ENCODE measurements at regions not wholly inside any gene's neighbourhood (a gene's known extent, or its start where the extent isn't known, plus 50 kb on each side); places are given as distances from the start of the nearest gene placed in this dataset.

DNA sequence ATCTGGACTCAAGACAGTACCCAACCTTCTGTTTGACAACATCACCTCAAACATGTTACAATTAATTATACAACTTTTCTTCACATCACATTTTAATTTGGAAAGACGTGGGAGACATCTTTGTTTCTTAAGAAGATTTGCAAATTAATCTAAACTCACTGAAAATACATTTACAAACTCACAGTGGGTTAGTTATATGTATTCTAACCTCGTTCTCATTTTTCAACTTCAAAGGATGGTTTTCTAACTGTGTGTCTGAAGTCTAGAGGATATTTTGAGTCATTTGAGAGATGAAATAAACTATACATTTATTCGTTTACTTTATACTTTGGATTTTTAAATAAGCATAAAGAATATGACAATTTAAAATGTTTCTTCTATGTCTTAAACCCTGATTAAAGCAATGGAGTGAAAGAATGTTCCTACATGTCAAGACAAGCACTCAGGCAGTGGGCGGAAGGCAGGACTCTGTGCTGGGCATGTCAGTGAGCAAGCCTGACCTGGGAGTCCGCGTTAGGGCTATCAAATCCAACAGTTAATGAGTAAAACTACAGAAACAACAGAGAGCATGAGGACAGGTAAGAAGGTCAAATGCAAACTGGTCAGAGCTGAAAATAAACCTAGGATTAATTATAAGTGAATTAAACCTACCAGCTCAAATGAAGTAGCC is 76.5 kb upstream of the CTTNBP2NL start:
- DNase-seq, result no peak

DNA sequence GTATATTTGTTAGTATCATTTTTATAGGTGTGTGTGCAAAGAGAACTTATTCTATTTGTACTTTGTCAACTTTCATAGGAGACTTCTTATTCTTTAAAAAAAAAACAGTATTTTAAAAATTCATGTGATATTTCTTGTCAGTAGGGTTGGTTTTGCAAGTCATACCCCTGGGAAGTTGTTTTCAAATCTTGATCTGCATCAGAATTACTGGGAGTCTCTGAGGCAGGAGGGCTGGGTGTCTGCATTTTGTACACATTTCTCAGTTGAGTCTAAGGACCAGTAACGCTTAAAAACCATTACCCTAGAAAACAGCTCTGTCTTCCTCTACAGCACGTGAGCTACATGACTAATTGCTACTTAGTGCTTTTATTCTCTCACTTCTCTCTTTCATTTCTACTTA is 76.0 kb upstream of the CTTNBP2NL start:
- no peak for DNase-seq

DNA sequence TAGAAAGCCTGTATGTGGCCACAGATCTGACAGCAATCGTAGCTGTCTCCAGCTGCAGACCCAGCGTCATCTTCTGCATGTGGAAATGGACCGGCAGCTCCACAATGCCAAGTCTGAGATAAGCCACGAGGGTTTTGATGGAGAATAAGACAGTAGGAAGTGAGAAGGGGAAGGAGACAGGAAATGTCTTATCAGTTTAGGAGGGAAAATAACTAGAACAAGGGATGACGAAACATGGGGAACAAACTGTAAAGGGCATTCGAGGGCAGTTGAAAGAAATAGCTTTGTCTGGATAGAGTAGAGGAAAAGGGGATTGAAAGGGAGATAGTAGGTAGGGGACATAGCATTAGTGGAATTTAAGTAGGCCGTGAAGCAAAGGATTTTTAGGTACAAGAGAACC is 74.0 kb upstream of the CTTNBP2NL start:
- no peak for DNase-seq

DNA sequence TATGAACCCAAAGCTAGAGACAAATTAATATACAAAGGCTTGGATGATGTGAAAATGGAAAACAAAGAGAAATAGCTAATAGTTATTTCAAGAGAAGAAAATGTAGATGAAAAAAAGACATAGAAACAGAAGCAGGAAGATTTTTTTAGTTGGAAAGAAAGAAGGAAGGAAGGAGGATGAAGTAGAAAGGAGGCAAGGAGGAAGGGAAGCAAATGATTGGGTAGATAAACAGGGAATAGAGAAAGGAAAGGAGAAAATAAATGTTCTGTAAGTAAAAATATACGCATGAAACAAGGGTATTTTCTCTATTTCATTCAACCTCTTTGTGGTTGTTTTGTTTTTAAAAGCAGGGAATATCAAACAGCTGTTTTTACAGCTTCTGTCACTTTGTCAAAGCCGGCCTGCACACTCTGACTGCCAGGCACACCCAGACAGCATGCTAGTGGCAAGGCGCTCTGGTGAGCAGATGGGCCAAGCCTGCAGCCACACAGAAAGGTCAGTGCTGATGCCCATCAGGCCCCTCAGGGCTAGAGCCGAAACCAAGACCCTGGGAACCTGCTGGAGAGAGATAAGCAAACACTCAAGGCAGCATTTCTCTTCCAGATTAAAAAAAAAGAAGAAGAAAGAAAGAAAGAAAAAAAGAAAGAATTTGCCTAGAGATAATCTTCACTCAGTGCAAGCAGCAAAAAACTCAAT is 72.9 kb upstream of the CTTNBP2NL start:
- no peak for DNase-seq

DNA sequence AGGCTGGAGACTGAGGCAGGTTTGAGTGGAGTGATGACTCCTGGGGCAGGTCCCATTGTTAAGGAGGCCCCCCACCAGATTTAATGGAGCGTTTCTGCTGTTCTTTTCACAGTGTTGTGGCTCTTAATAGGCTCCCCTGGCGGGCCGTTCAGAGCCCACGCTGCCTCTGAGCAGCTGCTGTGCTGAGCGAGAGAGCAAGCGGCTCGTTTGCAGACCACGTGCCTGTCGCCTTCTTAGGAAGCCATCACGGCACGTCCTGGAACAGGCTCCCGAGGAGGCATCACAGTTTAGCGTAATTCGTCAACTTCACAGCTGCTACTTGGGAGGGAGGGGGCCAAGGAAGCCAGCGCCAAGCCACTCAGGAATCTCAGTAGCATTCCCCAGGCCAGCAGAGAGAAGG is 70.5 kb upstream of the CTTNBP2NL start:
- no peak for DNase-seq

DNA sequence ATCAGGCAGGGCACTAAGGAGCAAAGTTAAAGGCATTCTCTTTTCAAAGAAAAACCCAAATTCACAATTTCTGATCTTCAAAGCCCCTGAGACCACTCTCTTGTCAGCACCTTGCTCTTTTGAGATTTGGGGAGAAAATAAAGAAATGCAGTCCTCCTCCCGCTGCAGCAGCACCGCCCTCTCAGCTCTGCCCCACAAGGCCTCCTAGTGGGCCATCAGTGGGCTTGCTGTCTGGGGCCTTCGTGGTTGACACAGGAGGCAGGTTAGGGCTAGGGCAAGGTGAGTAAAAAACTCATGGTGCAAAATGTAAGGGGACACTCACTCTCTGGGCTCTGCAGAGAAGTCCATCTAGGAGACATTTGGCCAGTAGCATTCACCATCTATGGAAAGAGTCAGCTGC is 67.4 kb upstream of the CTTNBP2NL start:
- DNase-seq, result no peak

DNA sequence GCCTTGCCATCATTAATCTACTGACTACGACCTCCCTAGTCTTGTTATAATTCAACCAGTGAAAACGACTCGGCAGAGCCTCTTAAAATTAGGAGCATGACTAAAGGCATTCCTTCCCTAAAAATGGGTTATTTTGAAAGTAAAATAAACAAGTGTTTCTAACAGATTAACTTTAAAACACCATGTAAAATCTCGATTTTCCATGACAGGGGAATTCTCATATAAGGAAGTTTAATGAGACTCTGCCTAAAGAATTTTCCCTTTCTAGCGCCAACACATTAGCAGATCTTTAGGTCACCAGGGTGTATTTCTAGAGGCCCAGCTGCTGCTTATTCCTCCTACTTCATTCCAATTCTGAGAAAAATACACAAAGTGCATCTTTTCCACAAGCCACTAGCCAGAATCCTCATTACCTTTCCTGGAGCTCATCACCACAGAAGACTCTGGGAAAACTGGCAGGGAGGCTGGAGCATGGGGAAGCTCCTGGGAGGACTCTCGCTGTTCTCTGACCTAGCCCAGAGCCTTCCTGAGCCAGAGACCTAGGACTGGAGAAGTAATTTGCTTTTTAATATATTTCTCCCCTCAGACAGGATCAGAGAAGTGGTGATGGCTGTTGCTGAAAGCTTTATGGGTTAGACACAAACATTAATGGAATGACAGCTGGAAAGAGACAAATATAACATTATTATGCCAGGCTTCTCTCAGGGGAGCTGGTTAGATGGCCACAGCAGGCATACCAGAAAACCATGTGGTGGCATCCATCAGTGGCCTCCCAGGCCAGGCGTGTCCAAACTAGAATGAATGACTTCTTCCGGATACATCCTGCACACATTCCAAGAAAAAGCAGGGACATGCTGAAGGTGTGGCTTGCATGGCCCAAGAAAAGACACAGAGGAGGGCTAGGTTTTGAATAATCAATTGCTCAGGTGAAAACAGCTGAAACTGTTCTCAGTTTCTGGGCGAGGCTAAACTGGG is 63.6 kb upstream of the CTTNBP2NL start:
- DNase-seq, result no peak

DNA sequence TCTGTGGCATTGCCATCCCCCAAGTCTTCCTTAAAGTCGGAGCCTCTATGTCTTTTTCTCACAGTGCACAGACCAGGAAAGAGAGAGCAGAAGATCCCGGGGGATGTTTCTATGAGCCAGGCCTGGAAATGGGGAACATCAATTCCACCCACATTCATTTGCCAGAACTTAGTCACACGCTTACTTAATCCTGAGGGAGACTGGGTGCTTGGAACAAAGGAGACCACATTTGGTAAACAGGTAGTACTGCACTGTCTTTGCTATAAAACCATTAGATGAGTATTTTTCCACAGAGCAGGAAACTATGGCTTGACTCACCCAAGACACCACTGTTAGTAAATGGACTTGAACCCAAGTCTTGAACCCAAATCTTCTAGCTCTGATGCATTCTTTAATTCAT is 60.7 kb upstream of the CTTNBP2NL start:
- no peak for DNase-seq

DNA sequence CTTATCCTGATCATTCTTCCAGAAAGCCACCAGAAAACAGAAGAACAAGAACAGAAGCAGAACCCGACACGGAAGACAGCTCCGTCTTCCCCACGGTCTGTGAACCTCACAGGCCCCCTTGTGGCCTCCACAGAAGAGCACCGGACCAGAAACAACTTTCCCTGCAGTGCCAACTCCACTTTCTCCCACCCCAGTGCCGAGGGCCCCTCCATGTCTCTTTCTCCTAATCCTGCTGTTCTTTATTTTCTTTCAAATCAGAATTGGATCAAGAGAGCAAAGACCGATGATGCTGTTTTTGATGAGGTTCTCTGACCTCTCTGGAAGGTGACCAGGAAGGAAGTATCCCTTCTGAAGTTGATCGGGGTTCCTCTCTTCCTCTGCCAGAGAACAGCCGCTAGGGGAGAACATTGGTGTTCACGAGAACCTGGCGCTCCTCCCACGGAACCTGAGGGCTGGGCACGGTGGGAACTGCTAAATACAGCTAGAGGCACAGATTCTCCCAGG is 58.9 kb upstream of the CTTNBP2NL start:
- peak in 1 of 2 experiments; percentile 65 for DNase-seq

DNA sequence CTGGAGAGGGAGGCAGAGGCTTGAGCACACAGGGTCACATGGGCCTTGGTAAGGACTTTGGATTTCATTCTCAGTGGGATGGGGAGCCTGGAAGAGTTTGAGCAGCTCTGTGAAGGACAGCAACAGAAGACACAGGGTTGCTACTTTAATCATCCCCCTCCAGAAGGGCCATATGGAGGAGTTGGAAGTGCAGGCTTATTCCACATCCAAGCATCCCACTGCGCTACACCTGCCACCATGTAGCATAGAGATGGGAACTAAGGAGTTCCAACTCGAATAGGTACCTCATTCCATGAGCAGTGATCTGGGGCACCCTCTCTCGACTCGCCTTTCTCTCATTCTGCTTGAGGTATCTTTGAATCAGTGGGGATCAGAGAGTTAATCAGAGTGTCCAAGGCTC is 54.0 kb upstream of the CTTNBP2NL start:
- no peak for DNase-seq

DNA sequence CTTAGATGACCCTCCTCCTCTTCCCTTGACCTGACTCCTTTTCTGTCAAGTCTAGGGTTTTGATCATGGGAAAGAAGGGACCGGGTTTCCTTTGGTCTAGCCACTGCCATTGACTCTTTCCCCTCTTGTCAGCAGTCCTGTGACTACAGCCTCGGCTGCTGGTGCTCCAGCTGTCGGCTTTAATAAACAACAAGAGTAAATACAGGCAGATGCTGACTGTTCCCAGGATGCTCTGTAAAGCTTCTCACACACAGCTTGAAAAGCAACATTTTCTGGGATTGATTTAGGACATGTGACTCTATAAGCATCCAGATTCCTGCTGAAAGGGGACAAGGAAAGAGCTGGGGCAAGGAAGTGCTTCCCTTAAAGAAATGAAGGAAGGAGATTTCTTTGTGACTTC is 53.5 kb upstream of the CTTNBP2NL start:
- DNase-seq, result no peak

DNA sequence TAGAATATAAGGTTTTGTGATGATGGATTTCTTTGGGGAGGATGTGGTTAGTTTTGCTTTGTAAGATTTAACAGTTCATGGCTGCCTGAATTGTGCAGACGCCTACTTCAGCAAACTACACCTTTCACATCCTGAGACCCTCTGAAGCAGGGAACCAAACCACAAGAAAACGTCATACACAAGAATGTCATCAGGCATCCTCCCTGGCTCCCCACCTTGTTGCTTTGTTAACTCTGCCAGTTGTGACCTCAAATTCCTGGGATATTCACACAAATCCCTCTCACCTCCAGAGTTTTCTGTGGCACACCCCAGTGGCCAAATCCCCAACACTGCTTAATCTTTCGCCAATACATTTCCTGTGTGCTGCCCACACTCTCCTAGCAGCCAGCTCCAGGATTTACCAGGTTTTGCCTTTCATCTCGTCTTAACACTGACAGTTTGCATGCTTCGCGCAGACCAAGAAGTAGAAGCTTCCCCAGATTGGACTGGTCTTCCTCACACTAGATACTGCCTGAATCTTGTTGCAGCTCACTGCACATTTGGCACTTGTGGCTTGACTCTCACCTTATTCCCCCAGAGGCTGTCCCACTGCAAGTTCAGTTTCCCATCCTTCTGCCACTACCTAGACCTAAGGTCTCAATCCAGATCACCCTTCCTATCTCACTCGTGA is 51.1 kb upstream of the CTTNBP2NL start:
- DNase-seq, result peak in 1 of 2 experiments; percentile 19

Data from NCI-H526 (cell line).